WI38 (cell line): ENCODE measurements at regions not wholly inside any gene's neighbourhood (a gene's known extent, or its start where the extent isn't known, plus 50 kb on each side); places are given as distances from the start of the nearest gene placed in this dataset.

Experiments used
- H3K4me3 ChIP-seq: 2 replicates; pipeline ENCODE4 v1.5.1; 2011; ENCODE audit warnings: low read depth, mild to moderate bottlenecking, control low read depth, low read length
- CTCF ChIP-seq: IDR thresholded peaks from 2 replicates; pipeline ENCODE4 v1.5.1; 2012; ENCODE audit warnings: low read depth, mild to moderate bottlenecking, control low read depth, low read length

GRCh38 chr6:120328521-120328920 is 979.0 kb upstream of the MAN1A1 start:
- TF ChIP-seq CTCF, result no peak
- H3K4me3 ChIP-seq, result no peak overlapping the region

DNA sequence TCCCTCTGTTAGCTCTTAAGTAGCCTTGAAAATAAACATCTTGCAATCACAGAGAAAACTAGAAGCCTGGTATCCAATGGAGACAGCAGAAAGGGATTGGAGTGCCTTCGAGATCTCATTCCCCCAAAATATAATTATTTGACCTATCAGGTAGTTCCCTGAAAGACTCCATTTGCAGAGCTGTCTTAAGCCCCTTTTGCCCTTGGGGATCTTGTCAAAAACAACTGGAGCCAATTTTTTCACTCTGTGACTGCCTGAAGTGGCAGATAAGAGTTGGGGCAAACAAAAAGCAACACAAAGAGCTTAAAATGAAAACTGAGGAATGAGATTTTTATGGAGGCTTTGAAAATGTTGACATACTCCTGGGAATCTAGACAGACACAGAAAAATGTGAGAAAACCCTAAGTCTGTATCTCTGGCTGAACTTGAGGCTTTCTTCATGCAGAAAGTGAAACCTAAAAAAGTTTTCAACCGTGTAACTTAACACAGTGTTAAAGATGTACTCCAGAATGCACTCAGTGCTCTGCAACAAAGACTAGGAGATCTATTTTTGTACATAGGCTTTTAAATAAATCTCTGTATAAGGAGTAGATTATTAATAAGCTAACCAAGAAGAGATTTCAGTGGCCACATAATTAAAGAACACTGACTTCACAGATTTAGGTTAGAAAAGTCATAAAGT is 971.1 kb upstream of the MAN1A1 start:
- H3K4me3 ChIP-seq, result no peak overlapping the region
- TF ChIP-seq CTCF, result no peak

DNA sequence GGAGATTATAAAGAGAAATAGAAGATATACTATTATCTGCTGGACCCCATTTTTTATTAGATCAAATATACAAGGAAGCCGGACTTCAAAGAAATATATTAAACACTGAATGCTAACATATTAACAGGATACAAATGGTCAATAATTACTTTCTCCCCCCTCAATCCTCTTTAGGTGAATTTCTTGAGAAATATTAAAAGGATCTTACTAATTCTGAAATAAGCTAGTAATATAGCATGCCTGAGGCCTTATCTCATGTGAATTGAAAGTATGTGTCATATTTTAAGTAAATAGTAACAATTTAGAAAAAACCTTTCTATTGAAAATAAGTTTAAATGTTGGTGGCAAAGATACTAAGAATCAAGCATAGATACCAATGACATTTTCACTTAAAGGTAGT is 954.7 kb upstream of the MAN1A1 start:
- no peak overlapping the region for H3K4me3 ChIP-seq
- no peak for TF ChIP-seq CTCF

GRCh38 chr6:120303527-120303926 is 954.0 kb upstream of the MAN1A1 start:
- H3K4me3 ChIP-seq, result no peak overlapping the region
- no peak for TF ChIP-seq CTCF

DNA sequence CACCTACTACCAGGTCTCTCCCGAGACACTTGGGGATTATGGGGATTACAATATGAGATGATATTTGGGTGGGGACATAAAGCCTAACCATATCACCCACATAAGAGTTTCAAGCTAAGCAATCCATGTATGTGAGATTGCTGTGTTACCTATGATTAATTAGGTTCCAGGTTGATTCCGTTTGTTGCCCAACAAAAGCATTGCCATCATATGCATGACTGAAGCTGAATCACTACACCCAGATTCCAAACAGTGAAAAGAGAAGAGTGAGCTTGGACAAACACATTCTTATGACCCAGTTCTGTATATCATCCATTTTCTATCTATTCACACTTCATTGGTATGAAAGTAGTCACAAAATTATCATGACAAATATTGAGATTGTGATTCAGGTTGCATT is 952.5 kb upstream of the MAN1A1 start:
- no peak for TF ChIP-seq CTCF
- H3K4me3 ChIP-seq, result no peak overlapping the region

DNA sequence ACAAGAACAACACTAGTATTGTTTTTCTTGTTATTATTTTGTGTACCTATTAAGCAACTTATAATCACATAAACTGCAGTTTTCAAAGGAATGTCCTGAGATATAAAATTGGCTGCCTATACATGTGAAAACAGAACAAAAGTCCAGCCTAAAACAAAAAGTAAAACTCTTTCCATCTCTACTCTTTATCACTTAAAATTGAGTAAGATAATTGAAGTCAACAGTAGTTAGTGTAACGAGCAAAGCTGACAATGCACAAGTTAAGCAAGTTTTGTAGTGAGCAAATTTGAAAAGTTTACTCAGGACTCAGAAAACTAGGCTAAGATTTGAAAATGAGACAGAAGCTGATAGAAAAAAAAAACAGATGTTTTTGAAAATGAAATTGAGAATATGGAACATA is 941.4 kb upstream of the MAN1A1 start:
- H3K4me3 ChIP-seq, result no peak overlapping the region
- no peak for TF ChIP-seq CTCF

DNA sequence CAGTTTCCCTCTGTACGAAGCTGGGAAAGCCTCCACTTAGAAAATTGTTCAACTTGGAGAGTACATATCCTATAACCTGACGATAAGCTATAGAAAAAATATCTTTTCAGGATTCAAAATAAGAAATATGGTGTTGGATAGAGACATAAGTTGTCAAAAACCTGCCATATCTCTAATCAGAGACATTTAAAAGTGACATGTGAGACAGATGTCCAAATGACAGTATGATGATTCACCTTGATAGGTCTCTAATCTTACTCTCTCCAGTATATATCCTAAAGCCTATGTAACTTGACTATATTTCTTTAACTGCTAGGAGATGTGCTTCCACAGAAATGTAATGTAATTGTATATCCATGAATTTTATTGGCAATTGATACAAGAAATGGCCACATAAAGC is 932.4 kb upstream of the MAN1A1 start:
- TF ChIP-seq CTCF, result no peak
- H3K4me3 ChIP-seq, result no peak overlapping the region
